PC-9 (cell line): ENCODE measurements at regions not wholly inside any gene's neighbourhood (a gene's known extent, or its start where the extent isn't known, plus 50 kb on each side); places are given as distances from the start of the nearest gene placed in this dataset.

Experiments
- BruUV-seq: library from RNA; stranded (reverse); fragments of 400-500 nt; replicated peaks from 2 replicates; lab custom pipeline; 2021; lab: Mats Ljungman, UMichigan
- CTCF ChIA-PET: fragments of 300-600 bp; sonication (Branson Sonifier 250); formaldehyde crosslinking; loops from one replicate; lab custom pipeline; 2022; ENCODE audit warnings: antibody characterized with exemption; lab: Charles Lee
- POLR2A ChIA-PET: fragments of 300-600 bp; sonication (Branson Sonifier 250); formaldehyde crosslinking; loops from one replicate; lab custom pipeline; 2022; ENCODE audit warnings: antibody characterized with exemption; ENCODE audit not compliant: unreplicated experiment; lab: Charles Lee
- DNase-seq, 2 experiments: peaks; one replicate each; pipeline versions ENCODE4 v3.0.0 to v3.0.0-alpha.2; 2015 to 2022; ENCODE audit warnings: mixed read lengths in 1 of 2
- H2AFZ ChIP-seq: fragments of 200-600 bp; sonication (generic); 2 replicates; pipeline ENCODE4 v1.8.1; 2017; ENCODE audit warnings: antibody characterized with exemption
- H3F3A ChIP-seq: fragments of 200-600 bp; sonication (generic); 2 replicates; pipeline ENCODE4 v1.8.1; 2017; ENCODE audit warnings: antibody characterized with exemption, mild to moderate bottlenecking, low read depth; ENCODE audit not compliant: insufficient read depth
- H3K27ac ChIP-seq: fragments of 200-600 bp; sonication (generic); 2 replicates; pipeline ENCODE4 v1.6.1; 2016; ENCODE audit warnings: mixed run types
- H3K27me3 ChIP-seq: fragments of 200-600 bp; sonication (generic); 2 replicates; pipeline ENCODE4 v1.6.1; 2016; ENCODE audit warnings: low read depth, mixed run types; ENCODE audit not compliant: insufficient read depth
- H3K36me3 ChIP-seq: fragments of 200-600 bp; sonication (generic); 2 replicates; pipeline ENCODE4 v1.6.1; 2016; ENCODE audit warnings: low read depth, mixed run types
- H3K4me1 ChIP-seq: fragments of 200-600 bp; sonication (generic); replicated peaks from 2 replicates; pipeline ENCODE4 v1.6.1; 2016; ENCODE audit warnings: mixed run types; ENCODE audit not compliant: insufficient read depth
- H3K4me2 ChIP-seq: fragments of 200-600 bp; sonication (generic); 2 replicates; pipeline ENCODE4 v1.6.1; 2017; ENCODE audit warnings: mixed run types
- H3K4me3 ChIP-seq: fragments of 200-600 bp; sonication (generic); 2 replicates; pipeline ENCODE4 v1.6.1; 2016; ENCODE audit warnings: mixed run types
- H3K79me2 ChIP-seq: fragments of 200-600 bp; sonication (generic); 2 replicates; pipeline ENCODE4 v1.6.1; 2017; ENCODE audit warnings: low read depth, mixed run types
- H3K9me2 ChIP-seq: fragments of 200-600 bp; sonication (generic); 2 replicates; pipeline ENCODE4 v1.8.1; 2017; ENCODE audit warnings: mild to moderate bottlenecking; ENCODE audit not compliant: insufficient read depth
- H3K9me3 ChIP-seq: fragments of 200-600 bp; sonication (generic); 2 replicates; pipeline ENCODE4 v1.8.1; 2016; ENCODE audit warnings: low read depth; ENCODE audit not compliant: insufficient read depth
- H4K20me1 ChIP-seq: fragments of 200-600 bp; sonication (generic); 2 replicates; pipeline ENCODE4 v1.8.1; 2017; ENCODE audit not compliant: insufficient read depth
- EZH2 ChIP-seq: fragments of 200-600 bp; sonication (generic); IDR thresholded peaks from 2 replicates; pipeline ENCODE4 v1.8.0; 2017; ENCODE audit warnings: antibody characterized with exemption, low read depth
- intact Hi-C: fragments of 100-400 bp; cut with micrococcal nuclease; formaldehyde crosslinking; loops from one replicate; pipeline ENCODE4 v1.10.0; 2022; ENCODE audit not compliant: unreplicated experiment
- TF ChIP-seq, protein P1 (sequence below): fragments of 200-600 bp; sonication (generic); conservative IDR thresholded peaks from 2 replicates; pipeline ENCODE4 v1.6.1; 2017; ENCODE audit warnings: mixed run types, antibody characterized with exemption, mild to moderate bottlenecking, moderate library complexity

DNA sequence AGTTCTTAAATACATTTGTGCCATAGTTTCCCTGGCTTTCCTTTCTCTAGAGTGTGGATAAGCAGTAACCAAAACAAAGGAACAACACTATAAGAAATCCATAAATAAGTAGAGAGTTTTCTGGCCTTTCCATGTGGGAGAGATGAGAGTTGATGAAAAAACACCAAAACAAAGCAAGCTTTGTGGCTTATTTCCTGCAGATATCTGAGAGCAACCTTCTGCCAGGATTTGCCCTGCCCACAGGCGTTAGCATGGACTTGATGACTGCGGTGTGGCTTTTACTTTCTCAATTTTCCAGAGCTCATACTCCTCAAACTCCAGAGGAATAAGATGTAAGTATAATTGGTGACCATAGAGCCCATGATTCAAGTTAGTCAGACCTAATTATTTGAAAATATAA is 194.9 kb downstream of the RAP2B start:
- Histone ChIP-seq H4K20me1 (no peaks in the 10 kb centered on the region), H3K9me3 (no peaks in the 10 kb centered on the region), H3K36me3 (no peaks in the 10 kb centered on the region), H3K27ac (no peak overlapping the region), H3K4me3 (no peak overlapping the region), H3K4me2 (no peak overlapping the region), H3K9me2 (no peaks in the 10 kb centered on the region), H3F3A (no peaks in the 10 kb centered on the region), H3K4me1 (no peaks in the 10 kb centered on the region), H2AFZ (no peak overlapping the region), H3K79me2 (no peaks in the 10 kb centered on the region), H3K27me3 (no peaks in the 10 kb centered on the region)
- BruUV-seq = no TSS peak
- intact Hi-C loops = no loop called here
- DNase-seq = no peak
- ChIA-PET POLR2A (interaction anchor here (0.6 kb wide), 1 partner anchor 81 kb away, joined by 4 read pairs; no protein-coding TSS in a partner anchor), CTCF (no interaction called here)
- TF ChIP-seq, protein P1, sequence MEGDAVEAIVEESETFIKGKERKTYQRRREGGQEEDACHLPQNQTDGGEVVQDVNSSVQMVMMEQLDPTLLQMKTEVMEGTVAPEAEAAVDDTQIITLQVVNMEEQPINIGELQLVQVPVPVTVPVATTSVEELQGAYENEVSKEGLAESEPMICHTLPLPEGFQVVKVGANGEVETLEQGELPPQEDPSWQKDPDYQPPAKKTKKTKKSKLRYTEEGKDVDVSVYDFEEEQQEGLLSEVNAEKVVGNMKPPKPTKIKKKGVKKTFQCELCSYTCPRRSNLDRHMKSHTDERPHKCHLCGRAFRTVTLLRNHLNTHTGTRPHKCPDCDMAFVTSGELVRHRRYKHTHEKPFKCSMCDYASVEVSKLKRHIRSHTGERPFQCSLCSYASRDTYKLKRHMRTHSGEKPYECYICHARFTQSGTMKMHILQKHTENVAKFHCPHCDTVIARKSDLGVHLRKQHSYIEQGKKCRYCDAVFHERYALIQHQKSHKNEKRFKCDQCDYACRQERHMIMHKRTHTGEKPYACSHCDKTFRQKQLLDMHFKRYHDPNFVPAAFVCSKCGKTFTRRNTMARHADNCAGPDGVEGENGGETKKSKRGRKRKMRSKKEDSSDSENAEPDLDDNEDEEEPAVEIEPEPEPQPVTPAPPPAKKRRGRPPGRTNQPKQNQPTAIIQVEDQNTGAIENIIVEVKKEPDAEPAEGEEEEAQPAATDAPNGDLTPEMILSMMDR = no peak
- no peak for TF ChIP-seq EZH2

GRCh38 chr3:153357436-153357835 is 195.4 kb downstream of the RAP2B start:
- BruUV-seq = no TSS peak
- CTCF ChIA-PET = no interaction called here

GRCh38 chr3:153369561-153370374 is 207.7 kb downstream of the RAP2B start:
- Histone ChIP-seq H3K9me3 (peaks cover 8% of the 10 kb centered on the region; the same call in 1 of the 2 replicates), H4K20me1 (no peaks in the 10 kb centered on the region), H3K4me1 (no peaks in the 10 kb centered on the region), H3K79me2 (no peaks in the 10 kb centered on the region), H3K27ac (no peak overlapping the region), H3K36me3 (no peaks in the 10 kb centered on the region), H3K4me3 (no peak overlapping the region), H2AFZ (no peak overlapping the region), H3K4me2 (no peak overlapping the region), H3K27me3 (no peaks in the 10 kb centered on the region), H3K9me2 (no peaks in the 10 kb centered on the region), H3F3A (no peaks in the 10 kb centered on the region)
- ChIA-PET POLR2A (no interaction called here), CTCF (no interaction called here)
- intact Hi-C loops = no loop called here
- no peak for DNase-seq
- no peak for TF ChIP-seq EZH2
- TF ChIP-seq, protein P1 = no peak
- no TSS peak for BruUV-seq

More at GRCh38 chr3:153357436-153357835, 195.4 kb downstream of the RAP2B start:
- Histone ChIP-seq H2AFZ (no peak overlapping the region), H3K4me3 (no peak overlapping the region), H3K4me2 (no peak overlapping the region), H3K9me2 (no peaks in the 10 kb centered on the region), H3K4me1 (no peaks in the 10 kb centered on the region), H3K27ac (no peak overlapping the region), H3K79me2 (no peaks in the 10 kb centered on the region), H4K20me1 (no peaks in the 10 kb centered on the region), H3K9me3 (no peaks in the 10 kb centered on the region), H3K36me3 (no peaks in the 10 kb centered on the region), H3F3A (no peaks in the 10 kb centered on the region), H3K27me3 (no peaks in the 10 kb centered on the region)
- TF ChIP-seq, protein P1 = no peak
- intact Hi-C loops = no loop called here
- no peak for DNase-seq
- POLR2A ChIA-PET = no interaction called here
